GM12872 (cell line): ENCODE measurements at regions not wholly inside any gene's neighbourhood (a gene's known extent, or its start where the extent isn't known, plus 50 kb on each side); places are given as distances from the start of the nearest gene placed in this dataset.

ENCODE experiments used
- CTCF ChIP-seq: IDR thresholded peaks from 3 replicates; pipeline ENCODE4 v1.5.1; 2011; ENCODE audit warnings: low read depth, mild to moderate bottlenecking, low read length, moderate library complexity; ENCODE audit not compliant: insufficient read depth

- no peak for TF ChIP-seq CTCF
Measured at GRCh38 chr13:26155568-26155967, 66.5 kb downstream of the RNF6 start.

- TF ChIP-seq CTCF = no peak
Measured at GRCh38 chr13:26133851-26134250, 82.0 kb upstream of the SHISA2 start.

- TF ChIP-seq CTCF = no peak
Measured at GRCh38 chr13:26133286-26133685, 81.5 kb upstream of the SHISA2 start.

- 0 out of 3 replicates have a peak, but pooled peaks have one; percentile 23 for TF ChIP-seq CTCF
Measured at GRCh38 chr13:26132756-26133155, 80.9 kb upstream of the SHISA2 start.

GRCh38 chr13:26128676-26129075, 76.9 kb upstream of the SHISA2 start:
- TF ChIP-seq CTCF = no peak

GRCh38 chr13:26117620-26118019, 65.8 kb upstream of the SHISA2 start:
- no peak for TF ChIP-seq CTCF

GRCh38 chr13:26112843-26113242, 61.0 kb upstream of the SHISA2 start:
- TF ChIP-seq CTCF = no peak

GRCh38 chr13:26111797-26112196, 60.0 kb upstream of the SHISA2 start:
- no peak for TF ChIP-seq CTCF
